ENCODE measurements at regions not wholly inside any gene's neighbourhood (a gene's known extent, or its start where the extent isn't known, plus 50 kb on each side); places are given as distances from the start of the nearest gene placed in this dataset.

DNA sequence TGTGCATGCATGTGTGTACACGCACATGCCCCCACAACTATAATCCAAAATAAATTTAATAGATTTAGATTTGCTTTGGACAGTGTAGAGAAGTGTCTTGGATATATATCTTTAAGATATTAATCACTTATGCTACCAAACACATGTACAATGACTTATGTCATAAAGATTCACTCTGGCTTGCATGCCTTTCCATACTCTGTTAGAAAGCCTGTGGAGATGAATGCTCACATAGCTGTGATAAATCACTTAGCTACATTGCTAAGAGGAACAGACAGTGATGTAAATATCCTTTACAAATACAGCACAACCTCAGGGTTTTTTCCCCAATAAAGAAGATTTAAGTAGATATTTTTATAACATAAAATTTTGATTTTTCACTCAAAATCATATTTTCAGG lies 2484.8 kb upstream of the PCDH20 start:
- no TSS peak for BruUV-seq (replicated peaks)
- no peak for DNase-seq (ENCODE audit: low read depth, low spot score)
- Histone ChIP-seq H4K20me1 (ENCODE audit: control insufficient read depth, insufficient read depth) (no peaks in the 10 kb centered on the region), H3K79me2 (ENCODE audit: control insufficient read depth, insufficient read depth, low read length) (no peaks in the 10 kb centered on the region), H2AFZ (ENCODE audit: control insufficient read depth, low read depth, low read length) (no peak overlapping the region), H3K4me1 (ENCODE audit: control insufficient read depth, insufficient read depth, low read length) (no peaks in the 10 kb centered on the region), H3K9me3 (replicated peaks; ENCODE audit: control insufficient read depth, insufficient read depth, low read length) (no peaks in the 10 kb centered on the region), H3K36me3 (ENCODE audit: control insufficient read depth in 2 of 2, insufficient read depth in 2 of 2, low read length in 1 of 2) (no peaks in the 10 kb centered on the region), H3K9ac (ENCODE audit: control insufficient read depth, insufficient read depth, low read length) (no peak overlapping the region), H3K27ac (ENCODE audit: control insufficient read depth, insufficient read depth) (no peak overlapping the region), H3K4me3 (no peak overlapping the region), H3K4me2 (ENCODE audit: control insufficient read depth, insufficient read depth) (no peak overlapping the region), H3K27me3 (replicated peaks in 1 of 2; ENCODE audit: control insufficient read depth in 2 of 2, insufficient read depth in 2 of 2, low read length in 1 of 2) (no peaks in the 10 kb centered on the region)
- ChIA-PET CTCF (no interaction called here), POLR2A (no interaction called here), RAD21 (ENCODE audit: unreplicated experiment) (no interaction called here), SMC1A (ENCODE audit: uncharacterized antibody, unreplicated experiment) (no interaction called here)
- ATAC-seq = no peak
- intact Hi-C loops (cut with micrococcal nuclease; ENCODE audit: unreplicated experiment) = no loop called here
- WGBS (ENCODE audit: insufficient coverage, insufficient replicate concordance, low lambda C conversion rate, missing lambda C conversion rate) = 0% methylated on average over 1 of the region's 1 CpG
- in situ Hi-C loops (cut with MboI) = no loop called here
- TF ChIP-seq NFYA (IDR thresholded peaks at IDR 0.05; ENCODE audit: borderline replicate concordance, low read depth, low read length) (no peak), DPF2 (IDR thresholded peaks at IDR 0.05) (no peak), SRF (IDR thresholded peaks at IDR 0.05; ENCODE audit: low read depth in 2 of 2, low read length in 2 of 2) (no peak), POU2F2 (IDR thresholded peaks at IDR 0.05; ENCODE audit: borderline replicate concordance, low read depth, low read length) (no peak), ZNF217 (IDR thresholded peaks at IDR 0.05) (no peak), SUPT20H (IDR thresholded peaks at IDR 0.05; ENCODE audit: borderline replicate concordance, control insufficient read depth, low read depth, low read length) (no peak), NR2C1 (IDR thresholded peaks at IDR 0.05) (no peak), TCF7 (IDR thresholded peaks at IDR 0.05; ENCODE audit: borderline replicate concordance) (no peak), SIN3A (IDR thresholded peaks at IDR 0.05; ENCODE audit: low read depth, low read length) (no peak), ATF7 (IDR thresholded peaks at IDR 0.05; ENCODE audit: low read depth) (no peak), CREM (IDR thresholded peaks at IDR 0.05; ENCODE audit: low read depth) (no peak)
- TF ChIP-seq, protein P1, sequence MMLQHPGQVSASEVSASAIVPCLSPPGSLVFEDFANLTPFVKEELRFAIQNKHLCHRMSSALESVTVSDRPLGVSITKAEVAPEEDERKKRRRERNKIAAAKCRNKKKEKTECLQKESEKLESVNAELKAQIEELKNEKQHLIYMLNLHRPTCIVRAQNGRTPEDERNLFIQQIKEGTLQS (IDR thresholded peaks at IDR 0.05; ENCODE audit: borderline replicate concordance, extremely low read depth, low read depth, low read length) = no peak
- TF ChIP-seq, protein P2, sequence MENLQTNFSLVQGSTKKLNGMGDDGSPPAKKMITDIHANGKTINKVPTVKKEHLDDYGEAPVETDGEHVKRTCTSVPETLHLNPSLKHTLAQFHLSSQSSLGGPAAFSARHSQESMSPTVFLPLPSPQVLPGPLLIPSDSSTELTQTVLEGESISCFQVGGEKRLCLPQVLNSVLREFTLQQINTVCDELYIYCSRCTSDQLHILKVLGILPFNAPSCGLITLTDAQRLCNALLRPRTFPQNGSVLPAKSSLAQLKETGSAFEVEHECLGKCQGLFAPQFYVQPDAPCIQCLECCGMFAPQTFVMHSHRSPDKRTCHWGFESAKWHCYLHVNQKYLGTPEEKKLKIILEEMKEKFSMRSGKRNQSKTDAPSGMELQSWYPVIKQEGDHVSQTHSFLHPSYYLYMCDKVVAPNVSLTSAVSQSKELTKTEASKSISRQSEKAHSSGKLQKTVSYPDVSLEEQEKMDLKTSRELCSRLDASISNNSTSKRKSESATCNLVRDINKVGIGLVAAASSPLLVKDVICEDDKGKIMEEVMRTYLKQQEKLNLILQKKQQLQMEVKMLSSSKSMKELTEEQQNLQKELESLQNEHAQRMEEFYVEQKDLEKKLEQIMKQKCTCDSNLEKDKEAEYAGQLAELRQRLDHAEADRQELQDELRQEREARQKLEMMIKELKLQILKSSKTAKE (IDR thresholded peaks at IDR 0.05; ENCODE audit: low read depth, poor library complexity, severe bottlenecking) = no peak
- TF ChIP-seq, protein P3, sequence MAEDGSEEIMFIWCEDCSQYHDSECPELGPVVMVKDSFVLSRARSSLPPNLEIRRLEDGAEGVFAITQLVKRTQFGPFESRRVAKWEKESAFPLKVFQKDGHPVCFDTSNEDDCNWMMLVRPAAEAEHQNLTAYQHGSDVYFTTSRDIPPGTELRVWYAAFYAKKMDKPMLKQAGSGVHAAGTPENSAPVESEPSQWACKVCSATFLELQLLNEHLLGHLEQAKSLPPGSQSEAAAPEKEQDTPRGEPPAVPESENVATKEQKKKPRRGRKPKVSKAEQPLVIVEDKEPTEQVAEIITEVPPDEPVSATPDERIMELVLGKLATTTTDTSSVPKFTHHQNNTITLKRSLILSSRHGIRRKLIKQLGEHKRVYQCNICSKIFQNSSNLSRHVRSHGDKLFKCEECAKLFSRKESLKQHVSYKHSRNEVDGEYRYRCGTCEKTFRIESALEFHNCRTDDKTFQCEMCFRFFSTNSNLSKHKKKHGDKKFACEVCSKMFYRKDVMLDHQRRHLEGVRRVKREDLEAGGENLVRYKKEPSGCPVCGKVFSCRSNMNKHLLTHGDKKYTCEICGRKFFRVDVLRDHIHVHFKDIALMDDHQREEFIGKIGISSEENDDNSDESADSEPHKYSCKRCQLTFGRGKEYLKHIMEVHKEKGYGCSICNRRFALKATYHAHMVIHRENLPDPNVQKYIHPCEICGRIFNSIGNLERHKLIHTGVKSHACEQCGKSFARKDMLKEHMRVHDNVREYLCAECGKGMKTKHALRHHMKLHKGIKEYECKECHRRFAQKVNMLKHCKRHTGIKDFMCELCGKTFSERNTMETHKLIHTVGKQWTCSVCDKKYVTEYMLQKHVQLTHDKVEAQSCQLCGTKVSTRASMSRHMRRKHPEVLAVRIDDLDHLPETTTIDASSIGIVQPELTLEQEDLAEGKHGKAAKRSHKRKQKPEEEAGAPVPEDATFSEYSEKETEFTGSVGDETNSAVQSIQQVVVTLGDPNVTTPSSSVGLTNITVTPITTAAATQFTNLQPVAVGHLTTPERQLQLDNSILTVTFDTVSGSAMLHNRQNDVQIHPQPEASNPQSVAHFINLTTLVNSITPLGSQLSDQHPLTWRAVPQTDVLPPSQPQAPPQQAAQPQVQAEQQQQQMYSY (CRISPR knock-in tag; IDR thresholded peaks at IDR 0.05) = no peak
- no peak for FAIRE-seq
